Keratinocyte (primary cell): ENCODE measurements at regions not wholly inside any gene's neighbourhood (a gene's known extent, or its start where the extent isn't known, plus 50 kb on each side); places are given as distances from the start of the nearest gene placed in this dataset.

Experiments
- DNase-seq: peaks from one replicate; pipeline ENCODE4 v3.0.0-alpha.2; 2011; ENCODE audit warnings: low read depth, missing footprints, low spot score
- FAIRE-seq: peaks from 2 replicates; lab custom pipeline; 2011; peaks lifted over from hg19 to GRCh38; lab: Jason Lieb, UNC
- H2AFZ ChIP-seq: 2 replicates; pipeline ENCODE4 v1.6.0; 2012; ENCODE audit warnings: low read length, control low read depth, inconsistent platforms; ENCODE audit not compliant: control insufficient read depth
- H3K27ac ChIP-seq: 2 replicates; pipeline ENCODE4 v1.5.1; 2011; ENCODE audit warnings: low read length; ENCODE audit not compliant: control insufficient read depth, insufficient read depth
- H3K27me3 ChIP-seq: 3 replicates; pipeline ENCODE4 v1.6.0; 2011; ENCODE audit warnings: low read length; ENCODE audit not compliant: control insufficient read depth, insufficient read depth; ENCODE audit errors: extremely low read depth
- H3K36me3 ChIP-seq, 2 experiments: 2 replicates in 1 of 2; 3 replicates in 1 of 2; pipeline ENCODE4 v1.5.1; 2011; ENCODE audit warnings: low read length in 2 of 2, mild to moderate bottlenecking in 1 of 2; ENCODE audit not compliant: control insufficient read depth in 2 of 2, insufficient read depth in 2 of 2; ENCODE audit errors: extremely low read depth in 1 of 2
- H3K4me1 ChIP-seq: 3 replicates; pipeline ENCODE4 v1.5.1; 2011; ENCODE audit warnings: low read length; ENCODE audit not compliant: control insufficient read depth, insufficient read depth; ENCODE audit errors: extremely low read depth
- H3K4me2 ChIP-seq: 3 replicates; pipeline ENCODE4 v1.6.0; 2011; ENCODE audit warnings: low read depth, low read length; ENCODE audit not compliant: control insufficient read depth, insufficient read depth; ENCODE audit errors: extremely low read depth
- H3K4me3 ChIP-seq, 3 experiments: fragments of 200-600 bp in 1 of 3; sonication (generic) in 1 of 3; 2 replicates in 2 of 3; 3 replicates in 1 of 3; pipeline ENCODE4 v1.5.1; 2011 to 2016; ENCODE audit warnings: low read length in 3 of 3, mild to moderate bottlenecking in 3 of 3, control low read depth in 2 of 3, inconsistent platforms in 1 of 3, low read depth in 1 of 3, mixed read lengths in 1 of 3, mixed run types in 1 of 3, moderate library complexity in 1 of 3; ENCODE audit not compliant: control insufficient read depth in 2 of 3, insufficient read depth in 2 of 3; ENCODE audit errors: extremely low read depth in 1 of 3
- H3K79me2 ChIP-seq: 2 replicates; pipeline ENCODE4 v1.6.0; 2012; ENCODE audit warnings: low read length; ENCODE audit not compliant: control insufficient read depth, insufficient read depth
- H3K9ac ChIP-seq: 3 replicates; pipeline ENCODE4 v1.6.0; 2011; ENCODE audit warnings: low read length; ENCODE audit not compliant: control insufficient read depth, insufficient read depth; ENCODE audit errors: extremely low read depth
- H3K9me1 ChIP-seq: 3 replicates; pipeline ENCODE4 v1.6.0; 2011; ENCODE audit warnings: low read length; ENCODE audit not compliant: control insufficient read depth, insufficient read depth; ENCODE audit errors: extremely low read depth
- H3K9me3 ChIP-seq: 2 replicates; pipeline ENCODE4 v1.5.1; 2012; ENCODE audit warnings: low read depth, low read length; ENCODE audit not compliant: control insufficient read depth
- H4K20me1 ChIP-seq: 3 replicates; pipeline ENCODE4 v1.6.0; 2011; ENCODE audit warnings: low read length; ENCODE audit not compliant: control insufficient read depth, insufficient read depth; ENCODE audit errors: extremely low read depth
- EZH2 ChIP-seq: IDR thresholded peaks from one replicate; pipeline ENCODE4 v1.6.1; 2012; ENCODE audit warnings: inconsistent platforms, mild to moderate bottlenecking, low read length, moderate library complexity
- dilution Hi-C: fragments of 300-500 bp; cut with MboI; formaldehyde crosslinking; loops from one replicate; pipeline ENCODE4 v1.7.0; 2020; ENCODE audit warnings: low sequenced_read_pairs; ENCODE audit not compliant: extremely low pct_ligation_motif_present
- TF ChIP-seq, protein P1 (sequence below), 3 experiments: IDR thresholded peaks in 1 of 3; conservative IDR thresholded peaks in 1 of 3; optimal IDR thresholded peaks in 1 of 3; 2 replicates in 2 of 3; 3 replicates in 1 of 3; pipeline versions ENCODE3 to v1.5.1; 2011; ENCODE audit warnings: low read length in 3 of 3, mild to moderate bottlenecking in 3 of 3, moderate library complexity in 2 of 3, control low read depth in 1 of 3, inconsistent platforms in 1 of 3; ENCODE audit not compliant: insufficient read depth in 2 of 3; ENCODE audit errors: extremely low read depth in 1 of 3

DNA sequence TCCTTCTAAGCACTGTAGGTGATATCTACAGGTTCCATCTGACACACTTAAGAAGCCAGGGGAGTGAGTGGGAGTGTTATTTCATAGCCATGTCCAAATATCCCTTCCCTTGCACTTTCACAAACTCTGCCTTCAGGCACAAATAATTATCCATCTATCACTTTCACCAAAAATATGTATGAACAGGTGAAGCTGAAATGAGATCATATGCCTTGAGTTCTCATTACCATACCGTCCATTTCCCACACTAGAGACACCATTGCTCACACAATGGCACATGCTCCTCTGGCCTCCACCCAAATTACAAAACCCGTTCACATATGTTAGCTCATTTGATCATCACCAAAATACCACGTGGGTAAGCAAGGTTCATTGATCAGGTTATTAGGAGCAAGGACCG lies 151.9 kb upstream of the BNIP2 start:
- no peaks in the 10 kb centered on the region for H3K9me1 ChIP-seq
- FAIRE-seq (no peak), DNase-seq (no peak)
- no peak for TF ChIP-seq EZH2
- TF ChIP-seq, protein P1, sequence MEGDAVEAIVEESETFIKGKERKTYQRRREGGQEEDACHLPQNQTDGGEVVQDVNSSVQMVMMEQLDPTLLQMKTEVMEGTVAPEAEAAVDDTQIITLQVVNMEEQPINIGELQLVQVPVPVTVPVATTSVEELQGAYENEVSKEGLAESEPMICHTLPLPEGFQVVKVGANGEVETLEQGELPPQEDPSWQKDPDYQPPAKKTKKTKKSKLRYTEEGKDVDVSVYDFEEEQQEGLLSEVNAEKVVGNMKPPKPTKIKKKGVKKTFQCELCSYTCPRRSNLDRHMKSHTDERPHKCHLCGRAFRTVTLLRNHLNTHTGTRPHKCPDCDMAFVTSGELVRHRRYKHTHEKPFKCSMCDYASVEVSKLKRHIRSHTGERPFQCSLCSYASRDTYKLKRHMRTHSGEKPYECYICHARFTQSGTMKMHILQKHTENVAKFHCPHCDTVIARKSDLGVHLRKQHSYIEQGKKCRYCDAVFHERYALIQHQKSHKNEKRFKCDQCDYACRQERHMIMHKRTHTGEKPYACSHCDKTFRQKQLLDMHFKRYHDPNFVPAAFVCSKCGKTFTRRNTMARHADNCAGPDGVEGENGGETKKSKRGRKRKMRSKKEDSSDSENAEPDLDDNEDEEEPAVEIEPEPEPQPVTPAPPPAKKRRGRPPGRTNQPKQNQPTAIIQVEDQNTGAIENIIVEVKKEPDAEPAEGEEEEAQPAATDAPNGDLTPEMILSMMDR (optimal IDR thresholded peaks at IDR 0.05 in 1 of 3, IDR thresholded peaks at IDR 0.05 in 1 of 3, conservative IDR thresholded peaks at IDR 0.05 in 1 of 3; ENCODE audit: extremely low read depth in 1 of 3, insufficient read depth in 2 of 3, low read length in 3 of 3), result no peak
- H3K4me1 ChIP-seq, result no peaks in the 10 kb centered on the region
- no peak overlapping the region for H3K4me2 ChIP-seq
- H3K9me3 ChIP-seq, result no peaks in the 10 kb centered on the region
- no peaks in the 10 kb centered on the region for H4K20me1 ChIP-seq
- dilution Hi-C loops, result no loop called here
- H3K27ac ChIP-seq, result no peak overlapping the region
- H3K27me3 ChIP-seq, result no peaks in the 10 kb centered on the region
- H2AFZ ChIP-seq, result no peak overlapping the region
- no peaks in the 10 kb centered on the region for H3K36me3 ChIP-seq
- no peak overlapping the region for H3K4me3 ChIP-seq
- H3K9ac ChIP-seq, result no peak overlapping the region
- no peaks in the 10 kb centered on the region for H3K79me2 ChIP-seq

DNA sequence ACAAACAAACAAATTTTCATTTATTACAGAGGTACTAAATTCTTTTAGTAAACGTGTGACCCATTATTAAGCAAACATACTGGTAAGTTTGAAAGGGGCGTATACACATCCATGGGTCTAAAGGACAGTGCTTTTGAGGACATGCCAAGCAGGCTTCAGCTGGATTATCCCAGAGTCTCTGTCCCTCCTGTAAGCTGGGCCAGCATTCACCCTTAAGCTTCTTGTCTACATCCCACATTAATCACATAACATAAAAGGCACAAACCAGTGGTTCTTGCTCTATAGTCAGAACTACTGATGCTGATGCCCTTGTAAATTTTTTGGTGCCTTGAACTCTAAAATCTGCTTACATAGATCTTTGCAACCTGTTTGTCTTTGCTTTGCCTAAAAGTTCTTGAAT lies 150.8 kb upstream of the BNIP2 start:
- Histone ChIP-seq H3K27me3 (no peaks in the 10 kb centered on the region), H3K4me1 (no peaks in the 10 kb centered on the region), H3K9me3 (no peaks in the 10 kb centered on the region), H2AFZ (no peak overlapping the region), H3K27ac (no peak overlapping the region), H4K20me1 (no peaks in the 10 kb centered on the region), H3K4me2 (no peak overlapping the region), H3K4me3 (no peak overlapping the region), H3K36me3 (no peaks in the 10 kb centered on the region), H3K9ac (no peak overlapping the region), H3K9me1 (no peaks in the 10 kb centered on the region), H3K79me2 (no peaks in the 10 kb centered on the region)
- dilution Hi-C loops, result no loop called here
- no peak for FAIRE-seq
- no peak for TF ChIP-seq EZH2
- TF ChIP-seq, protein P1 (optimal IDR thresholded peaks at IDR 0.05 in 1 of 3, IDR thresholded peaks at IDR 0.05 in 1 of 3, conservative IDR thresholded peaks at IDR 0.05 in 1 of 3; ENCODE audit: extremely low read depth in 1 of 3, insufficient read depth in 2 of 3, low read length in 3 of 3), result no peak
- DNase-seq, result no peak
